ENCODE measurements at regions not wholly inside any gene's neighbourhood (a gene's known extent, or its start where the extent isn't known, plus 50 kb on each side); places are given as distances from the start of the nearest gene placed in this dataset.

GRCh38 chr5:21159510-21160059, 1171.6 kb upstream of the CDH18 start:
- DNase-seq: no peak

GRCh38 chr5:21154526-21154925, 1166.5 kb upstream of the CDH18 start:
- DNase-seq: no peak

- DNase-seq: no peak
These were observed 1164.6 kb upstream of the CDH18 start for GRCh38 chr5:21152611-21153010.

GRCh38 chr5:21145376-21145775, 1157.4 kb upstream of the CDH18 start:
- no peak for DNase-seq

DNA sequence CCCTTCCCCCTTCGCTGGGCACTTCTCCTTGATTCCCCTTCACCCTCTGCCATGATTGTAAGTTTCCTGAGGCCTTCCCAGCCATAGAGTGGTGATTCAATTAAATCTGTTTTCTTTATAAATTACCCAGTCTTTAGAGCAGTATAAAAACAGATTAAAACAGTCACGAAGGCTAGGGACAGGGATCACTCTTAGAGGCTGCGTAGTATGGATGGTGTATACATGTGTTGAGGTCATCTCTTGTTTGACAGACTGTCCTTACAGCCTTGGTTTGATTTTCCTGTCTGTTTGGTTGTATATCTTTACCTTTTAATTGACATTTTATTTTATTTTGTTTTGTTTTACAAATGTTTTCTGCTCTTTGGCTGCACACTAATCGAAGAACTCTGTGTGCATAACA, 1155.7 kb upstream of the CDH18 start:
- no peak for DNase-seq

- no peak for DNase-seq
These were observed 1154.8 kb upstream of the CDH18 start for GRCh38 chr5:21142791-21143190.

DNA sequence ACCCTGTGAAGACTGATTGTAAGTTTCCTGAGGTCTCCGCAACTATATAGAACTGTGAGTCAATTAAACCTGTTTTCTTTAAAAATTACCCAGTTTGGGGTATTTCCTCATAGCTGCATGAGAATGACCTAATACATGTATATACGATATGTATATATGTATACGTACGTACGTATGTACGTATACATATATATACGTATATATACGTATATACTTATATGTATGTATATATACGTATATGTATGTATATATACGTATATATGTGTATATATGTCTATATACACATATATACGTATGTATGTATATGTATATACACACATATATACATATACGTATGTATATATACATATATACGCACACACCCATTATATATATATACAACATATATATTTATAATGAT, 1153.0 kb upstream of the CDH18 start:
- no peak for DNase-seq

GRCh38 chr5:21126236-21126635, 1138.2 kb upstream of the CDH18 start:
- no peak for DNase-seq

DNA sequence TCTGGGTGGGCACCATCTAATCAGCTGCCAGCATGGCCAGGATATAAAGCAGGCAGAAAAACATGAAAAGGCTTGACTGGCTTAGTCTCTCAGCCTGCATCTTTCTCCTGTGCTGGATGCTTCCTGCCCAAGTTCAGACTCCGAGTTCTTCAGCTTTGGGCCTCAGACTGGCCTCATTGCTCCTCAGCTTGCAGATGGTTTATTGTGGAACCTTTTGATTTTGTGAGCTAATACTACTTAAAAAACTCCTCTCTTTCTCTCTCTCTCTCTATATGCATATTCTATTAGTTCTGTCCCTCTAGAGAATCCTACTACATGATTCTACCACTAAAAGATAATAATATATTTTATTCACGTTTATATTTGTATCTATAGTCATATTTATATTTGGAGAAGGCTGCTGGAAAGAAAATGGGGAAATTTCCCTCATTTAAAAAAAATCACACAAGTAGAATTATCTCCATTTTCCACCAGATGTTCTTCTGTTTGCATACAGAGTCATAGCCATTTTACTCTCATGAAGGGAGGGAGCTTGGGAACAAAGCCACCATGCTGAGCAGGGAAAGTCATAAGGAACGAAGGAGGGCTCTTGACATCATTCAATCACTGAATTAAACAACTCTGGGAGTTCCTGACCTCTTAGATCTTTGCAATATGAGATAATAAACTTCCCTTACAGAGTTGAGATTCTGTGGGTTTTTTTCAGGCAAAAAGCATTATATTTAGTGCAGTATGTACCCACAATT, 1137.4 kb upstream of the CDH18 start:
- no peak for DNase-seq

DNA sequence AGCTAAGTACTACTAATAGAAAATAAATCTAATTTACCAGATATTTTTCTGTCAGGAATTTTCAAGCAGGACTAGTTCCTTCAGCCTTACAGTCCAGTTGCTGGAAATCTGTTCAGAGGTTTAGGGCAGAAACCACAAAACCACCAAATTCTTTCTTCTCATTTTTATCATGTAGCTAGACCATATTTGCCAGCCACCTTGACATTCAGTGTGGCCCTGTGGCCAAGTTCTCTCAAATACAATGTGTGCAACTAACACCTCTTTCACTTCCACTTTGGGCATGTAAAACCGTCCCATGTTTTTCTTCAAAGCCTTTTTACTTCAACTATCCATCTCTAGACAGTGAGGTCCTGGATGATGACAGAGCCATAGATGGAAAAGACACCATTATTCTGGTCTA, 1133.2 kb upstream of the CDH18 start:
- DNase-seq: no peak

GRCh38 chr5:21097661-21098060, 1109.7 kb upstream of the CDH18 start:
- no peak for DNase-seq

- no peak for DNase-seq
These were observed 1106.6 kb upstream of the CDH18 start for GRCh38 chr5:21094619-21095018.

GRCh38 chr5:21087766-21088165, 1099.8 kb upstream of the CDH18 start:
- DNase-seq: no peak

- DNase-seq: no peak
These were observed 1097.8 kb upstream of the CDH18 start for GRCh38 chr5:21085791-21086190.

DNA sequence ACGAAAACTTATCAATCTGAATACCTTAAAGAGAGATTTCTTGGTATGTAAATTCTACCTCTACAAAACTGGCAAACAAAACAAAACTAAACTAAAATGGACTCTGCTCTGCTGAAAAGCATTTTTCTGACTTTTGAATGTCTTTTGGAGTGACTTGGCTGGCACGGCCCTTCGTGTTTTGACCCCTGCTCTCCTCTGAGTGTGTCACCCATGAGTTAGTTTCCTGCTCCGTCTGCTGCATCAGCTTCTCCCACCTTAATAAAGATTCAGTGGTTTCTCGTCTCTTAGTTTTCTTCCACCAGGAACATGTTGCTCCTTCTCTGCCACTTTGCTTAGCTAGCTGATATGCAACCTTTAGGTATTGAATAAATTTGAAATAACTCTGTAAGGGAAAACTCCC, 1084.0 kb upstream of the CDH18 start:
- no peak for DNase-seq

GRCh38 chr5:21071421-21071820, 1083.4 kb upstream of the CDH18 start:
- DNase-seq: no peak

DNA sequence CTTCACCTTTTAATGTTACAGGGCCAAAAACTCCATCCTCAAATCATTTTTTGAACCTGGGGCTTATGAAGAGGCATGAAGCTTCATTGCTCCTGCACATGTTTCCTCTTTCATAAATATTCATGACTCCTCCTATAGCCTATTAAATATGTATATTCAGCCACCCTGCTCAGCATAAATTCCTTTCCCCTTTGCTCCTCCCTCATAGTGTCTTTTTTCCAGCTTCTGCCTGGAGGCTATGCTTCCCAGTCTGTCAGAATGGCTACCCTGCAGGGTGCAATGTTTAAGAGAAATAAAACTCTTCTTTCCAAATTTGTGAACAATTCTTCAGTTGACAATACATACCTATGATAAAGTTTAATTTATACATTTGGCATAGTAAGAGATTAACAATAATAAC, 1082.9 kb upstream of the CDH18 start:
- DNase-seq: no peak

DNA sequence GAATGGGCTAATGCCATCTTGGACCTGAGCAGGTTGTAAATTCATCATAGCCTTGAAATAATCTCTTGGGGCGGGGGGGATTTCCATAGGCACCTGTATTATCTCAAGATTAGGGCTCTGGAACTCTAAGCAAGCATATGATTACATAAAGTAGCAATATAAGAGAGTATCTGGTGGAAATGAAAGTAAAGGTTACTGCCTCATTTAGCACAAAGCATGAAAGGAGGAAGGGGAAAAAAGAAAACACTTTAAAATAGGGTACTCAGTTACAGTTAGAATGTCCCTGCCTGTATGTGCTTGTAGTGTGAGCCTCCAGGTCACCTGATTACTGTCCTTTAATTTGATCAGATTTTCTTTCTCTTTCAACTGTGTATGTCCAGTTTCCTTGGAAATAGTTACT, 1079.7 kb upstream of the CDH18 start:
- no peak for DNase-seq

- DNase-seq: no peak
These were observed 1075.1 kb upstream of the CDH18 start for GRCh38 chr5:21063146-21063545.

GRCh38 chr5:21058289-21058688, 1070.3 kb upstream of the CDH18 start:
- no peak for DNase-seq

- DNase-seq: no peak
These were observed 1063.9 kb upstream of the CDH18 start for GRCh38 chr5:21051945-21052344.

- peak; percentile 75 for DNase-seq
These were observed 1061.9 kb upstream of the CDH18 start for GRCh38 chr5:21049901-21050300.

GRCh38 chr5:21030981-21031380, 1043.0 kb upstream of the CDH18 start:
- no peak for DNase-seq

- DNase-seq: no peak
These were observed 1037.0 kb upstream of the CDH18 start for GRCh38 chr5:21024966-21025365.

GRCh38 chr5:21013237-21013636, 1025.2 kb upstream of the CDH18 start:
- no peak for DNase-seq

Data from NCI-H2029 treated with DMSO at 0.1 percent for 48 hours (cell line).